ENCODE measurements at regions not wholly inside any gene's neighbourhood (a gene's known extent, or its start where the extent isn't known, plus 50 kb on each side); places are given as distances from the start of the nearest gene placed in this dataset.

GRCh38 chr3:118075873-118076272, 958.8 kb downstream of the IGSF11 start:
- no peak for TF ChIP-seq TAF1 (IDR thresholded peaks at IDR 0.05; ENCODE audit: borderline replicate concordance, insufficient read depth, low read length)
- TF ChIP-seq POLR2AphosphoS5 (IDR thresholded peaks at IDR 0.05; ENCODE audit: low read depth, low read length): no peak
- no peak for TF ChIP-seq SIN3A (IDR thresholded peaks at IDR 0.05; ENCODE audit: borderline replicate concordance, insufficient read depth, low read length)
- no peak for TF ChIP-seq REST (IDR thresholded peaks at IDR 0.05; ENCODE audit: insufficient read depth in 1 of 2, low read depth in 2 of 2, low read length in 2 of 2)
- TF ChIP-seq FOXP2 (optimal IDR thresholded peaks at IDR 0.05; ENCODE audit: borderline replicate concordance, extremely low read depth, extremely low read length, insufficient read depth): no peak

DNA sequence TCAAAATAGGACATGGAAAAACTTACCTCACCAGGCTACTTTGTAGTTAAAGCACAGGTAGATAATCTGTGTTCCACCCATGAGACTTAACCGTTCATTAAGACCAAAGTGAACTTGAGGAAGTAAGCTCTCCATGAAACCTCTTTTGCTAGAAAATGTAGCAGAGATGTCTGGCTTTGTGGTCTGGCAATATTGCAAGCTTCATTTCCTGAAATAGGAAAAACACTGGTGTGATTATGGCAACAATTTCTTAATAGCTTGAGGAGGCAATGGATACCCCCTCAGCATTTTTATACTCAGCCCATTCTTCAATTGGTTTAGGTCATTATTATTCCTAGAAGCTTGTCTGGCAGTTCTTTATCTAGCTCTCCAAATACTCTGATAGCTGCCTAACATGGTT, 957.3 kb downstream of the IGSF11 start:
- no peak for TF ChIP-seq TAF1 (IDR thresholded peaks at IDR 0.05; ENCODE audit: borderline replicate concordance, insufficient read depth, low read length)

- TF ChIP-seq REST (IDR thresholded peaks at IDR 0.05; ENCODE audit: insufficient read depth in 1 of 2, low read depth in 2 of 2, low read length in 2 of 2) (no peak), FOXP2 (optimal IDR thresholded peaks at IDR 0.05; ENCODE audit: borderline replicate concordance, extremely low read depth, extremely low read length, insufficient read depth) (no peak), POLR2AphosphoS5 (IDR thresholded peaks at IDR 0.05; ENCODE audit: low read depth, low read length) (no peak), SIN3A (IDR thresholded peaks at IDR 0.05; ENCODE audit: borderline replicate concordance, insufficient read depth, low read length) (no peak), TAF1 (IDR thresholded peaks at IDR 0.05; ENCODE audit: borderline replicate concordance, insufficient read depth, low read length) (no peak)
Observed at GRCh38 chr3:118080889-118081288, 953.8 kb downstream of the IGSF11 start.

- TF ChIP-seq SIN3A (IDR thresholded peaks at IDR 0.05; ENCODE audit: borderline replicate concordance, insufficient read depth, low read length): no peak
- no peak for TF ChIP-seq FOXP2 (optimal IDR thresholded peaks at IDR 0.05; ENCODE audit: borderline replicate concordance, extremely low read depth, extremely low read length, insufficient read depth)
- no peak for TF ChIP-seq POLR2AphosphoS5 (IDR thresholded peaks at IDR 0.05; ENCODE audit: low read depth, low read length)
- no peak for TF ChIP-seq REST (IDR thresholded peaks at IDR 0.05; ENCODE audit: insufficient read depth in 1 of 2, low read depth in 2 of 2, low read length in 2 of 2)
- TF ChIP-seq TAF1 (IDR thresholded peaks at IDR 0.05; ENCODE audit: borderline replicate concordance, insufficient read depth, low read length): no peak
Observed at GRCh38 chr3:118088696-118089095, 946.0 kb downstream of the IGSF11 start.

GRCh38 chr3:118089563-118089962, 945.1 kb downstream of the IGSF11 start:
- TF ChIP-seq FOXP2 (optimal IDR thresholded peaks at IDR 0.05; ENCODE audit: borderline replicate concordance, extremely low read depth, extremely low read length, insufficient read depth) (no peak), POLR2AphosphoS5 (IDR thresholded peaks at IDR 0.05; ENCODE audit: low read depth, low read length) (no peak), TAF1 (IDR thresholded peaks at IDR 0.05; ENCODE audit: borderline replicate concordance, insufficient read depth, low read length) (no peak), SIN3A (IDR thresholded peaks at IDR 0.05; ENCODE audit: borderline replicate concordance, insufficient read depth, low read length) (no peak), REST (IDR thresholded peaks at IDR 0.05; ENCODE audit: insufficient read depth in 1 of 2, low read depth in 2 of 2, low read length in 2 of 2) (no peak)

Measured in PFSK-1 (cell line).